CD4-positive, alpha-beta T cell treated with Interleukin-21 for 1 hour (primary cell): ENCODE measurements at regions not wholly inside any gene's neighbourhood (a gene's known extent, or its start where the extent isn't known, plus 50 kb on each side); places are given as distances from the start of the nearest gene placed in this dataset.

ENCODE experiments used
- DNase-seq: peaks from one replicate; pipeline ENCODE4 v3.0.0-alpha.2; 2020

DNA sequence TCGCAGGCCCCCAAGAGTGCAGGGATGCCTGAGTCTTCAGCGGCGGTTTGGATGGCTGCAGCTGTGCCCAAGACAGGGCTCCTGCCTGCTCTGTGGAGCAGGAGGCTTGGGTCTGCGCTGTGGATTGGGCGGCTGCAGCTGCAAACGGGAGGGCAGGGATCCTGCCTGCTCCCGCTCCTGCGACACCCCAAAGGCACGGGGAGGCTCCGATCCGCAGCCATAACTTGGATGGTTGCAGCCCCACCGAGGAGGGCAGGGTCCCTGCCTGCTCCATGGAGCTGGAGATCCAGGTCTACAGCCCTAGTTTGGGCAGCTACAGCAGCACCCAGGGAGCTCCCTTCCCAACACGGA, 898.8 kb upstream of the NEGR1 start:
- no peak for DNase-seq

GRCh38 chr1:73180397-73181189, 898.3 kb upstream of the NEGR1 start:
- DNase-seq, result no peak

DNA sequence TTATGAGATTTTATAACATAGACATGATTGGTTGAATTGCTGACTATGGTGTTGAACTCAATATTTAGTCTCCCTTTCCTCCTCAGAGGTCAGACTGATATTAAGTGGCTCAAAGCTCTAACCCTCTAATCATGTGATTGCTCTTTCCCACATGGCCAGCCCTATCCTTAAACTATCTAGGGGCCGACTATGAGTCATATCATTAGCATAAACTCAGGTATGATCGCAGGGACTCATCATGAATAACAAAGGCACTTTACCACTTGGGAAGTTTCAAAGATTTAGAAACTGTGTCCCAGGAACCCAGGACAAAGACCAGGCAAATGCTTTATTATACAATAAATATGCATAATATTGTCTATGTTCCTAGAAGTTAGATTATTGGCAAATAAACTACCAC, 894.6 kb upstream of the NEGR1 start:
- DNase-seq, result no peak

GRCh38 chr1:73167009-73167657, 884.8 kb upstream of the NEGR1 start:
- no peak for DNase-seq

GRCh38 chr1:73162564-73162963, 880.2 kb upstream of the NEGR1 start:
- no peak for DNase-seq

DNA sequence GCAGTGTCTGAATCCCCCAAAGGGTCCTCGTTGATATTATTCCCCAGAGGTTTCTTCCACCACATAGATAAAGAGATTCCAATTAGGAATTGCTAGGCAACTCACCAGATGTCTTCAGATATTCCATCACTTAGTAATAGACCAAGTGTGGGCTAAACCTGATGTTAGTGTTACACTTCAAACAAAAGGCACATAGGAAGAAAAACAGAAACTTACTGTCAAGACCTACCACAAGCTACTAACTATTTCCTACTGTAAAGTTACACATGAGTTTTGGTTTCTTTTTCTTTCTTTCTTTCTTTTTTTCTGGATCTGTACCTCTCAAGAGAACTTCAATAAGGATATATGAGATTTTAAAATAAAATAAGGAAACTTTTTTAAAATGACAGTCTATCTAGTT, 879.1 kb upstream of the NEGR1 start:
- DNase-seq, result no peak

DNA sequence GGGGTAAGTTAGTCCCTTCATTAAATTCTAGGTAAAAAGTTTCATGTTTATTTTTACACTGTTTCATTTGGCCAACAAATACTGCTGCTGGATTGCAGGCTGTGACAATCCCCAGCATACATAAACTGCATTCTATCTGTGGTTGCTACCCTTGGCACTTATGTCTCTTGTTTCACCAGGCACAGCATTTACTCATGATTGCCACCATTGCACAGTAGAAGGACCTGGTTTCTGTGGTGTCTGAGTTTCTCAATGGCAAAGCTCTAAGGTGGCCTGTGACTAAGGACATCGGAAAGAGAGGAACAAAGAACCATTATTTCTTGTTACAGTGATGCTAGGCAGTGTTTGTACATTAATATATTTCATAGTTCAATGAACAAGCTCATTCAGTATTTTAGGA, 878.4 kb upstream of the NEGR1 start:
- DNase-seq, result no peak

- no peak for DNase-seq
These were observed 862.0 kb upstream of the NEGR1 start for GRCh38 chr1:73144311-73144710.

GRCh38 chr1:73136975-73137374, 854.6 kb upstream of the NEGR1 start:
- no peak for DNase-seq

DNA sequence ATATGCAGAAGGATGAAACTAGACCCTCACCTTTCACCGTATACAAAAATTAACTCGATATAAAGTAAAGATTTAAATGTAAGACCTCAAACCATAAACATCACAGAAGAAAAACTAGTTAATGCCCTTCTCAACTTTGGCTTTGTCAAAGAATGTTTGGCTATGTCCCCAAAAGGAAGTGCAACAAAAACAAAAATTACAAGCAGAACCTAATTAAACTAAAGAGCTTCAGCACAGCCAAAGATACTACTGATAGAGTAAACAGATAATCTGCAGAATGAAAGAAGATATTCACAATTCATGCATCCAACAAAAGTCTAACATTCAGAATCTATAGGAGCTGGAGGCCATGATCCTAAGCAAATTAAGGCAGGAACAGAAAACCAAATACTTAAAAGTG, 824.6 kb upstream of the NEGR1 start:
- DNase-seq, result no peak

DNA sequence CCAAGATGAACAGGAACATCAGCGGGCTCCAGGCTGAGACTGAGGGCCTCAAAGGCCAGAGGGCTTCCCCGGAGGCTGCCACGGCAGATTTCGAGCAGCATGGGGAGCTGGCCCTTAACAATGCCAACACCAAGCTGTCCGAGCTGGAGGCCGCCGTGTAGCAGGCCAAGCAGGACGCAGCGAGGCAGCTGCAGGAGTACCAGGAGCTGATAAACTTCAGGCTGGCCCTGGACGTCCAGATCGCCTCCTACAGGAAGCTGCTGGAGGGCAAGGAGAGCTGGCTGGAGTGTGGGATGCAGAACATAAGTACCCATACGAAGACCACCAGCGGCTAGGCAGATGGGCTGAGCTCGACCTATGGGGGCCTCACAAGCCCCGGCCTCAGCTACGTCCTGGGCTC, 823.4 kb upstream of the NEGR1 start:
- no peak for DNase-seq

- no peak for DNase-seq
These were observed 822.4 kb upstream of the NEGR1 start for GRCh38 chr1:73104749-73105148.

DNA sequence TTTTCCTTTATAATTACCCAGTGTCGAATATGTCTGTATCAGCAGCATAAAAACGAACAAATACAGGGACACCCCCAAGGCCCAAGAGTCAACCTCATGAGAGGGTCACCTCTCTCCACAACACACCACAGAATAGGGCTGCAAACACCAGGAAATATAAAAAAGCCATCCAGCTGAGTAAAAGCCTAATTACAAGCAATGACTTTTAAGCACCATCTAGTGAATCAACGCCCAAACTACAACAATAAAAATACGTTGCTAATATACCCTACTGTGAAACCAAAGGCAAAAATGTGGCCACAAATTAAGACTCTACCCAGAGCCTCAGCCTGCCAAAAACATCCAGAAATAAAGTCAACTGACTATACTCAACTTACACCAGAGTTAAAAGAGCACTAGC, 817.9 kb upstream of the NEGR1 start:
- DNase-seq, result no peak

DNA sequence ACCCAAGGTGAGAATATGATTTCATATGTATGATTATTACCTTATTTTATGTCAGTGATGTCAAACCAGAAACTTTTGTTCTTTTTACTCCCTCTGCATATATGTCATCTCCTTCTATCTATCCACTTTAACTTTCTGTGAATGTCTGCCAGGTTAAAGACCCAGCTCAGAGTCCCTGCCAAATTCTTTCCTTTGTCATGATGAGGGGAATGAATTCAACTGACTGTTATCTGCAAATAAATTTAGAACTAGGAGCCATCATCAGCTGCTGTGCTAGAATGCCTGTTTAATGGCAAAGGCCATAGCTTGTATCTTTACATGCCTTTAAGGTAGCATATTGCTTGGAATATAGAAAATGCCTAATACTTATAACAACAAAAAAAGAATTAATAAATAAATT, 815.6 kb upstream of the NEGR1 start:
- DNase-seq, result no peak

DNA sequence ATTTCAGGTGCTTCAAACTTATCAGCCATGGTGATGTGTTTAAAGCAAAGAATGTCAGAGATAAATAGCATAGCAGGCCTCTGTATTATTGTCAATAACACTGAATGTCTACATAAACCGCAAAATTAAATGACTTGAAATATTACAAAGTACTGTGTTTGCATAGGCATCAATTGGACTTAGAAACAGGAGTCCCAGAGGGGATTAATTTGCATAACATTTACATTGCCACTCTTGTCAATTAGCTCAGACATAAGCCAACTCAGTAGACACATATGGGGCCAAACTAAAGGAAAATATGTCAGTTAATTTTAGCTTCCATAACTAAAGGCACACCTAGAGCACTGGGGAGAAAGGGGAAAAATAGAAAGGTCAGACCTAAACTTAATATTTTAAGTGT, 814.5 kb upstream of the NEGR1 start:
- DNase-seq, result no peak

- DNase-seq, result no peak
These were observed 810.0 kb upstream of the NEGR1 start for GRCh38 chr1:73092383-73092782.

DNA sequence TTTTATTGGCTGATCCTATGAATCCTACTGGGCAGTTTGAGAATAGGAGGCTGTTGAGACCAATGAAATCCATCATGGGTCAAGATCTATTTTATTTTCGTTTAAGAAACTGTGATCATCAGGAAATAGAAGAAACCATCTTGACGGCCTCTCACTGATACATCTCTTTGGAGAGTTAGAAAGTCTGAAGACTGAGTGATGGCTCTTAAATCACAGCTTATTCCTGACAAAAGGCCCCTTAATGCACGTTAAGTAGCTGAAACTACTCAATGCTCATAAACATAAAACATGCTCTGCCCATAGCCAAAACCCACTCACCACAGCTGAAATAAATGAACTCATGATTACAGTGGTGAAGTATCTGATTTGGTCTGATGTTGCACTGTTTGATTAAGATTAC, 784.5 kb upstream of the NEGR1 start:
- DNase-seq, result no peak

GRCh38 chr1:73065339-73066041, 783.2 kb upstream of the NEGR1 start:
- no peak for DNase-seq

DNA sequence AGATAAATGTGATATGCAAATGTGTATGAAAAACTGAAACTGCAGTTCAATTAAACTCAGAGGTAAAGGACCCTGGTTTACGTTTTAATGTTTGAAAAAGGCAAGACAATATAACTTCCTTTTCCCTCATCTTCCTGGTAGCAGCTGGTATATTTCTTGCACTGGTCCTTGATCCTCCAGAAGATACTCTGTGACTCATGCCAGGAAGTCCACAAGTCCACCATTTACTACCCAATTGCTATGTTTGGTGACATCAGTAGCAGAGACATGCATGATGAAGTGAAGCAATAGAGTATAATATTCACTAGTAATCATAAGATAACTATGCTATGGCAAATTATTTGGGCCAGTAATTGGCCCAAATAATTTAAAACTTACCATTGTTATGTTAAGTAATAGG, 774.5 kb upstream of the NEGR1 start:
- DNase-seq, result no peak

GRCh38 chr1:73044241-73045036, 762.1 kb upstream of the NEGR1 start:
- DNase-seq, result no peak

DNA sequence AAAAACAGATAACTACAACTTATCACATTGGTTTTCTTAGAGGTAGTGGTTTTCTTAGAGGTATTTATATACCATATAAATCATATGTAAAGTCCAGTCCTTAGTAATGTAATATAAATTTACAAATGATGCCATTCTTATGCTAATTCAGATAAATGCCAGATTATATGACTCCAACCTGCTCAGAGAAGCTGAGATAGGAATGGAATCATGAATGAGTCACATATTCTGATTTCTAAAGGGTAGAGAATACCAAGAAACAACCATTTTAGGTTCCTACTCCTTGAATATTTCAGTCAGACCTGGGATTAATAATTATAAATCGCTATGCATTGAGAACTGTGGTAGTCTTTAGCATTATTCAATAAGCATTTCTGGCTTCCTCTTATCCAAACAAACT, 760.1 kb upstream of the NEGR1 start:
- DNase-seq, result no peak

GRCh38 chr1:73040811-73041210, 758.5 kb upstream of the NEGR1 start:
- DNase-seq, result no peak

DNA sequence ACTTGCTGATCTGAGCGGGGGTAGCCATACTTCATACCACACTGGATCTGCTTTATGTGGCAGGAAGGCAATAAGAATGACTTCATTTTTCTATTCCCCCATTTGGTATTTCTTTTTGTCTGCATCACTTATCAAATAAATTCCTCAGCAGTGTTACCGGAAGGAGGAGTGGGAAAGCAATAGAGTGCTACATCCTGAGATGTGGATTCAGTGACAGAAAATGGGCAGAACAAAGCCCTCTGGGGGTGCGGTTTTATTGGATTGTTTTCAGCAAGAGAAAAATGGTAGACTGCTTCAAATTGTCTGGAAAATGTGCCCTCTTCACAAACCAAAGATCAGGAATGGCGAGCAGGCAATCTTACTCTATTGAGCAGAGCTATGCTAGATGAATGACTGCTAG, 751.9 kb upstream of the NEGR1 start:
- no peak for DNase-seq

- DNase-seq, result no peak
These were observed 751.3 kb upstream of the NEGR1 start for GRCh38 chr1:73033640-73034039.
